HepG2 (cell line): ENCODE measurements at regions not wholly inside any gene's neighbourhood (a gene's known extent, or its start where the extent isn't known, plus 50 kb on each side); places are given as distances from the start of the nearest gene placed in this dataset.

Experiments used
- ATAC-seq: fragments of 200-7000 bp; cut with Tn5 transposase; 3 replicates; pipeline ENCODE4 v1.9.1; 2020; ENCODE audit warnings: mild to moderate bottlenecking, moderate library complexity
- BruUV-seq: library from RNA; stranded (reverse); fragments of 400-500 nt; replicated peaks from 2 replicates; lab custom pipeline; 2021; lab: Mats Ljungman, UMichigan
- CTCF ChIA-PET: fragments of 300-600 bp; formaldehyde crosslinking; extraction: SDS; loops from one replicate; lab custom pipeline; 2021; ENCODE audit warnings: low total read pairs, inconsistent platforms, low intra/inter-chr PET ratio; lab: Yijun Ruan, JAX
- POLR2A ChIA-PET: fragments of 350-600 bp; sonication (Branson Sonifier 250); formaldehyde crosslinking; loops from one replicate; lab custom pipeline; 2020; ENCODE audit warnings: antibody characterized with exemption, inconsistent platforms; lab: Yijun Ruan, JAX
- DNase-seq: peaks from one replicate; pipeline ENCODE4 v3.0.0-alpha.2; 2015; ENCODE audit warnings: low spot score
- FAIRE-seq: peaks from 3 replicates; lab custom pipeline; 2011; peaks lifted over from hg19 to GRCh38; lab: Jason Lieb, UNC
- H2AFZ ChIP-seq: one replicate; pipeline ENCODE4 v1.6.1; 2011; ENCODE audit warnings: low read length, inconsistent platforms
- H3K27ac ChIP-seq: fragments of 300-600 bp; 3 replicates; pipeline ENCODE4 v1.8.0; 2011; ENCODE audit warnings: mixed run types, mild to moderate bottlenecking, mixed read lengths, low read length, inconsistent platforms; ENCODE audit not compliant: insufficient read depth; ENCODE audit errors: extremely low read length
- H3K27me3 ChIP-seq, 2 experiments: fragments of 200-600 bp in 1 of 2; 2 replicates in 1 of 2; 3 replicates in 1 of 2; pipeline versions ENCODE4 v1.6.0 to v1.8.0; 2011; ENCODE audit warnings: low read length in 2 of 2, mild to moderate bottlenecking in 2 of 2, moderate library complexity in 2 of 2, inconsistent platforms in 1 of 2; ENCODE audit not compliant: insufficient read depth in 2 of 2, control insufficient read depth in 1 of 2
- H3K36me3 ChIP-seq, 2 experiments: fragments of 200-600 bp in 1 of 2; replicated peaks in 1 of 2; 2 replicates in 1 of 2; 3 replicates in 1 of 2; pipeline versions ENCODE4 v1.5.1 to v1.8.0; 2011; ENCODE audit warnings: low read length in 2 of 2, inconsistent platforms in 1 of 2; ENCODE audit not compliant: insufficient read depth in 2 of 2, control insufficient read depth in 1 of 2
- H3K4me1 ChIP-seq: 2 replicates; pipeline ENCODE4 v1.5.1; 2012; ENCODE audit warnings: low read length, inconsistent platforms; ENCODE audit not compliant: insufficient read depth
- H3K4me2 ChIP-seq: 2 replicates; pipeline ENCODE4 v1.6.0; 2011; ENCODE audit warnings: low read depth, low read length, inconsistent platforms
- H3K4me3 ChIP-seq, 3 experiments: fragments of 200-600 bp in 1 of 3; sonication (generic), shearing (Covaris generic) in 1 of 3; replicated peaks in 1 of 3; 2 replicates each; pipeline ENCODE4 v1.5.1; 2011 to 2016; ENCODE audit warnings: low read length in 3 of 3, inconsistent platforms in 2 of 3, low read depth in 2 of 3, mild to moderate bottlenecking in 2 of 3, control low read depth in 1 of 3, mixed read lengths in 1 of 3; ENCODE audit not compliant: insufficient read depth in 1 of 3
- H3K79me2 ChIP-seq: one replicate; pipeline ENCODE4 v1.6.1; 2011; ENCODE audit warnings: low read length, inconsistent platforms; ENCODE audit not compliant: insufficient read depth
- H3K9ac ChIP-seq: 2 replicates; pipeline ENCODE4 v1.6.0; 2011; ENCODE audit warnings: mild to moderate bottlenecking, low read depth, low read length, inconsistent platforms; ENCODE audit not compliant: insufficient read depth
- H3K9me3 ChIP-seq: 2 replicates; pipeline ENCODE4 v1.5.1; 2012; ENCODE audit warnings: mild to moderate bottlenecking, low read length
- H4K20me1 ChIP-seq: 2 replicates; pipeline ENCODE4 v1.6.0; 2011; ENCODE audit warnings: inconsistent platforms, mild to moderate bottlenecking, low read length, moderate library complexity; ENCODE audit not compliant: insufficient read depth
- CBX5 ChIP-seq: sonication (generic); formaldehyde crosslinking; IDR thresholded peaks from 2 replicates; pipeline ENCODE4 v1.4.0; 2020; ENCODE audit warnings: missing genetic modification reagents, borderline replicate concordance
- HES4 ChIP-seq: sonication (generic); formaldehyde crosslinking; IDR thresholded peaks from 2 replicates; pipeline ENCODE4 v1.9.0; 2021; ENCODE audit warnings: mild to moderate bottlenecking, missing genetic modification reagents, borderline replicate concordance
- LCORL ChIP-seq, 2 experiments: fragments of 450-650 bp in 1 of 2; sonication (generic) in 1 of 2; formaldehyde crosslinking in 1 of 2; IDR thresholded peaks; 2 replicates each; pipeline versions ENCODE4 v1.5.0 to v1.6.1; 2017 to 2020; ENCODE audit warnings: antibody characterized with exemption in 1 of 2, missing genetic modification reagents in 1 of 2
- MATR3 ChIP-seq: sonication (generic); formaldehyde crosslinking; IDR thresholded peaks from 2 replicates; pipeline ENCODE4 v1.4.0; 2020; ENCODE audit warnings: missing genetic modification reagents
- MAZ ChIP-seq, 2 experiments: sonication (generic) in 1 of 2; formaldehyde crosslinking in 1 of 2; IDR thresholded peaks; 2 replicates each; pipeline versions ENCODE4 v1.5.0 to v1.6.1; 2012 to 2020; ENCODE audit warnings: low read depth in 2 of 2, mild to moderate bottlenecking in 2 of 2, borderline replicate concordance in 1 of 2, improper control_type of control experiment in 1 of 2, low read length in 1 of 2, missing genetic modification reagents in 1 of 2, moderate library complexity in 1 of 2
- NFIB ChIP-seq: sonication (generic); formaldehyde crosslinking; IDR thresholded peaks from 2 replicates; pipeline ENCODE4 v1.9.0; 2021; ENCODE audit warnings: missing genetic modification reagents, mild to moderate bottlenecking, borderline replicate concordance
- PLRG1 ChIP-seq: fragments of 450-650 bp; conservative IDR thresholded peaks from 2 replicates; pipeline ENCODE4 v1.6.1; 2016
- WGBS: methylation state at CpG from one replicate; pipeline ENCODE4 v1.1.6; 2017; ENCODE audit warnings: low lambda C conversion rate; 5-methylcytosine and 5-hydroxymethylcytosine counted together
- in situ Hi-C: cut with HindIII; loops from 2 replicates; pipeline ENCODE4 v1.10.0; 2017; ENCODE audit warnings: low pct_unique_long_range_greater_than_20kb; ENCODE audit not compliant: extremely low pct_ligation_motif_present
- intact Hi-C: fragments of 100-400 bp; cut with micrococcal nuclease; formaldehyde crosslinking; loops from one replicate; pipeline ENCODE4 v1.10.0; 2022; ENCODE audit not compliant: unreplicated experiment
- TF ChIP-seq, protein P1 (sequence below): sonication (generic); formaldehyde crosslinking; IDR thresholded peaks from 2 replicates; pipeline ENCODE4 v1.4.0; 2020; ENCODE audit warnings: missing genetic modification reagents, borderline replicate concordance
- TF ChIP-seq, protein P2 (sequence below): sonication (generic); formaldehyde crosslinking; IDR thresholded peaks from 2 replicates; pipeline ENCODE4 v1.4.0; 2020; ENCODE audit warnings: mild to moderate bottlenecking, missing genetic modification reagents

DNA sequence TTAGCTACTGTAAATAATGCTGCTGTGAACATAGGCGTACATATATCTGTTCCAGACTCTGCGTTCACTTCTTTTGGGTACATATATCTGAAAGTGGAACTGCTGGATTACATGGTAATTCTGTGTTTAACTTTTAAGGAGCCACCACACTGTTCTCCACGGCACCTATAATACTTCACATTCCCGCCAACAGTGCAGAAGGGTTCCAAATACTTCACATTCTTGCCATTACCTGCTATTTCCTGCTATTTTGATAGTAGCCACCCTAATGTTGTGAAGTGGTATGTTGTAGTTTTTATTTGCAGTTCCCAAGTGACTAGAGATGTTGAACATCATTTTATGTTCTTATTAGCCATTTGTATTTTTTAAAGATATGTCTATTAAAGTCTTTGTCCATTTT lies 377.4 kb upstream of the SLC10A2 start:
- Histone ChIP-seq H4K20me1 (no peaks in the 10 kb centered on the region), H3K4me2 (no peak overlapping the region), H3K36me3 (no peaks in the 10 kb centered on the region), H3K9me3 (peaks cover 68% of the 10 kb centered on the region), H3K9ac (no peak overlapping the region), H3K79me2 (no peaks in the 10 kb centered on the region), H3K27ac (no peak overlapping the region), H2AFZ (no peak overlapping the region), H3K4me1 (no peaks in the 10 kb centered on the region), H3K4me3 (no peak overlapping the region), H3K27me3 (no peaks in the 10 kb centered on the region)
- POLR2A ChIA-PET, result no interaction called here
- intact Hi-C loops (loop anchor here (5.0 kb wide), 1 partner anchor 1589 kb away; no protein-coding TSS in a partner anchor), in situ Hi-C loops (no loop called here)
- BruUV-seq, result no TSS peak
- TF ChIP-seq, protein P1, sequence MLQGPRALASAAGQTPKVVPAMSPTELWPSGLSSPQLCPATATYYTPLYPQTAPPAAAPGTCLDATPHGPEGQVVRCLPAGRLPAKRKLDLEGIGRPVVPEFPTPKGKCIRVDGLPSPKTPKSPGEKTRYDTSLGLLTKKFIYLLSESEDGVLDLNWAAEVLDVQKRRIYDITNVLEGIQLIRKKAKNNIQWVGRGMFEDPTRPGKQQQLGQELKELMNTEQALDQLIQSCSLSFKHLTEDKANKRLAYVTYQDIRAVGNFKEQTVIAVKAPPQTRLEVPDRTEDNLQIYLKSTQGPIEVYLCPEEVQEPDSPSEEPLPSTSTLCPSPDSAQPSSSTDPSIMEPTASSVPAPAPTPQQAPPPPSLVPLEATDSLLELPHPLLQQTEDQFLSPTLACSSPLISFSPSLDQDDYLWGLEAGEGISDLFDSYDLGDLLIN (CRISPR knock-in tag), result no peak
- TF ChIP-seq MAZ (IDR thresholded peaks at IDR 0.05; ENCODE audit: borderline replicate concordance, low read depth, low read length) (no peak), MAZ (CRISPR knock-in tag; IDR thresholded peaks at IDR 0.05; ENCODE audit: low read depth) (no peak), NFIB (no peak), MATR3 (no peak), CBX5 (CRISPR knock-in tag) (no peak), HES4 (CRISPR knock-in tag) (no peak), PLRG1 (no peak), LCORL (IDR thresholded peaks at IDR 0.05) (no peak), LCORL (CRISPR knock-in tag; IDR thresholded peaks at IDR 0.05) (no peak)
- TF ChIP-seq, protein P2, sequence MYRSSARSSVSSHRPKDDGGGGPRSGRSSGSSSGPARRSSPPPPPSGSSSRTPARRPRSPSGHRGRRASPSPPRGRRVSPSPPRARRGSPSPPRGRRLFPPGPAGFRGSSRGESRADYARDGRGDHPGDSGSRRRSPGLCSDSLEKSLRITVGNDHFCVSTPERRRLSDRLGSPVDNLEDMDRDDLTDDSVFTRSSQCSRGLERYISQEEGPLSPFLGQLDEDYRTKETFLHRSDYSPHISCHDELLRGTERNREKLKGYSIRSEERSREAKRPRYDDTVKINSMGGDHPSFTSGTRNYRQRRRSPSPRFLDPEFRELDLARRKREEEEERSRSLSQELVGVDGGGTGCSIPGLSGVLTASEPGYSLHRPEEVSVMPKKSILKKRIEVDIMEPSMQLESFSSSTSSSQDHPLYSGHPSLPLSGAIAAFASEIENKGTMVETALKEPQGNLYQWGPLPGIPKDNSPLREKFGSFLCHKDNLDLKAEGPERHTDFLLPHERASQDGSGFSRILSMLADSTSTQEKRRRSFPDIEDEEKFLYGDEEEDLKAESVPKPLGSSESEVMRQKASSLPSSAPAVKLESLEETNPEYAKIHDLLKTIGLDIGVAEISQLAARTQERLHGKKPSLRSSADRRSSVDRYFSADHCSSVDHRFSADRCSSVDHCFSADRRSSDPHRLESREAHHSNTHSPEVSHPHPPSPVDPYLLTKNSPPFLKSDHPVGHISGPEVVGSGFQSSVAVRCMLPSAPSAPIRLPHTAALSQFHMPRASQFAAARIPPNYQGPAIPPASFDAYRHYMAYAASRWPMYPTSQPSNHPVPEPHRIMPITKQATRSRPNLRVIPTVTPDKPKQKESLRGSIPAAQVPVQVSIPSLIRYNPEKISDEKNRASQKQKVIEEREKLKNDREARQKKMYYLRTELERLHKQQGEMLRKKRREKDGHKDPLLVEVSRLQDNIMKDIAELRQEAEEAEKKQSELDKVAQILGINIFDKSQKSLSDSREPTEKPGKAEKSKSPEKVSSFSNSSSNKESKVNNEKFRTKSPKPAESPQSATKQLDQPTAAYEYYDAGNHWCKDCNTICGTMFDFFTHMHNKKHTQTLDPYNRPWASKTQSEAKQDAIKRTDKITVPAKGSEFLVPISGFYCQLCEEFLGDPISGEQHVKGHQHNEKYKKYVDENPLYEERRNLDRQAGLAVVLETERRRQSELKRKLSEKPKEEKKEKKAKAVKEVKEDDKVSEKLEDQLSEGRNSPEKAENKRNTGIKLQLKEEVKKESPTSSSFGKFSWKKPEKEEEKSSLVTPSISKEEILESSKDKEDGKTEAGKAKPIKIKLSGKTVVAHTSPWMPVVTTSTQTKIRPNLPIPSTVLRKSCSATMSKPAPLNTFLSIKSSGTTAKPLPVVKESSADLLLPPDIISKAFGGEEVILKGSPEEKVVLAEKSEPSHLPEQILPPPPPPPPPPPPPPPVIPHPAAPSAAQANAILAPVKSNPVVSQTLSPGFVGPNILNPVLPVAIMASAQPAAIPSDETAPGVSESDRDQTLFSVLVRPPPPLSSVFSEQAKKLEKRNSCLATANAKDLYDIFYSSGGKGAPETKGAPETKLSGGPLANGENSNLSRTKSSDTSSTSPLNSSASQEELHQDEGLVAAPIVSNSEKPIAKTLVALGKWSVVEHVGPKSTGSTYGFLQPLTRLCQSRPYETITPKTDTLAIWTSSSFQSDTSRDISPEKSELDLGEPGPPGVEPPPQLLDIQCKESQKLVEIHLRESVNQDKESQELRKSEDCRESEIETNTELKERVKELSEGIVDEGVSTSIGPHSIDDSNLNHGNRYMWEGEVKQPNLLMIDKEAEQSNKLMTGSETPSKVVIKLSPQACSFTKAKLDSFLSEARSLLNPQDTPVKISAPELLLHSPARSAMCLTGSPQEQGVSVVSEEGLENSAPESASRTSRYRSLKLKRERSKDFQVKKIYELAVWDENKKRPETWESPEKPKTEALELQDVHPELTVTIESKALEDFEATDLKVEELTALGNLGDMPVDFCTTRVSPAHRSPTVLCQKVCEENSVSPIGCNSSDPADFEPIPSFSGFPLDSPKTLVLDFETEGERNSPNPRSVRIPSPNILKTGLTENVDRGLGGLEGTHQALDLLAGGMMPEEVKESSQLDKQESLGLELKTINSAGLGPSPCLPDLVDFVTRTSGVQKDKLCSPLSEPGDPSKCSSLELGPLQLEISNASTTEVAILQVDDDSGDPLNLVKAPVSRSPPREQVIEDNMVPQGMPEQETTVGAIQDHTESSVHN (CRISPR knock-in tag), result no peak
- CTCF ChIA-PET, result no interaction called here
- FAIRE-seq (no peak), ATAC-seq (no peak), DNase-seq (no peak)
- 3% methylated on average over 4 of the region's 4 CpGs for WGBS
